Mucosa of descending colon (tissue), 3 donors: ENCODE measurements at regions not wholly inside any gene's neighbourhood (a gene's known extent, or its start where the extent isn't known, plus 50 kb on each side); places are given as distances from the start of the nearest gene placed in this dataset.

ENCODE experiments used
- ATAC-seq: fragments of 200-7000 bp; cut with Tn5 transposase; one replicate; pipeline ENCODE4 v1.9.1; 2020; ENCODE audit warnings: mild to moderate bottlenecking, moderate library complexity
- DNase-seq, 3 donors: peaks; one replicate each; pipeline ENCODE4 v3.0.0-alpha.2; 2020
- H3K36me3 ChIP-seq: fragments of 200-600 bp; one replicate; pipeline ENCODE4 v1.8.0; 2021; ENCODE audit warnings: low read depth, mild to moderate bottlenecking
- H3K4me1 ChIP-seq: fragments of 200-600 bp; one replicate; pipeline ENCODE4 v1.8.0; 2021; ENCODE audit warnings: low read depth, mild to moderate bottlenecking
- H3K4me3 ChIP-seq: fragments of 200-600 bp; one replicate; pipeline ENCODE4 v1.8.0; 2021; ENCODE audit warnings: mild to moderate bottlenecking
- H3K9me3 ChIP-seq: fragments of 200-600 bp; one replicate; pipeline ENCODE4 v1.8.0; 2021; ENCODE audit warnings: mild to moderate bottlenecking
- CTCF ChIP-seq: fragments of 200-600 bp; IDR thresholded peaks from one replicate; pipeline ENCODE4 v1.8.0; 2022; ENCODE audit warnings: antibody characterized with exemption, mild to moderate bottlenecking
- intact Hi-C, 2 donors: fragments of 100-400 bp; cut with DNase I in 1 of 2; cut with micrococcal nuclease in 1 of 2; formaldehyde crosslinking; loops; one replicate each; pipeline versions ENCODE4 v1.11.0 to v1.11.1; 2022; cut with DNase I, micrococcal nuclease
- donor health status: DM: no; HTN: no; CAD: no; lungs with moderate emphysema.
- donor health status: DM: no; HTN: no; CAD: no.
- donor health status: DM: no; HTN: yes; CAD: no.

GRCh38 chr9:25571491-25571890 lies 106.8 kb downstream of the TUSC1 start:
- no peak for TF ChIP-seq CTCF
- no peaks in the 10 kb centered on the region for H3K36me3 ChIP-seq
- H3K4me1 ChIP-seq, result no peaks in the 10 kb centered on the region
- H3K9me3 ChIP-seq, result no peaks in the 10 kb centered on the region
- no peak overlapping the region for H3K4me3 ChIP-seq
- intact Hi-C loops, result no loop called here
- ATAC-seq, result no peak
- DNase-seq, result no peak

GRCh38 chr9:25570802-25571201 lies 107.4 kb downstream of the TUSC1 start:
- no peak for ATAC-seq
- Histone ChIP-seq H3K9me3 (no peaks in the 10 kb centered on the region), H3K36me3 (no peaks in the 10 kb centered on the region), H3K4me3 (no peak overlapping the region), H3K4me1 (no peaks in the 10 kb centered on the region)
- intact Hi-C loops, result no loop called here
- TF ChIP-seq CTCF, result no peak
- DNase-seq, result no peak

- Histone ChIP-seq H3K36me3 (no peaks in the 10 kb centered on the region), H3K9me3 (no peaks in the 10 kb centered on the region), H3K4me3 (no peak overlapping the region), H3K4me1 (no peaks in the 10 kb centered on the region)
- DNase-seq (no peak), ATAC-seq (no peak)
- TF ChIP-seq CTCF, result no peak
- intact Hi-C loops, result no loop called here
These were observed 116.1 kb downstream of the TUSC1 start for GRCh38 chr9:25562101-25562500.

- intact Hi-C loops, result no loop called here
- Histone ChIP-seq H3K9me3 (no peaks in the 10 kb centered on the region), H3K36me3 (no peaks in the 10 kb centered on the region), H3K4me3 (no peak overlapping the region), H3K4me1 (no peaks in the 10 kb centered on the region)
- no peak for ATAC-seq
- no peak for TF ChIP-seq CTCF
- no peak for DNase-seq
These were observed 120.5 kb downstream of the TUSC1 start for GRCh38 chr9:25557645-25558300.

GRCh38 chr9:25556540-25556939 lies 121.7 kb downstream of the TUSC1 start:
- intact Hi-C loops, result no loop called here
- Histone ChIP-seq H3K36me3 (no peaks in the 10 kb centered on the region), H3K9me3 (no peaks in the 10 kb centered on the region), H3K4me3 (no peak overlapping the region), H3K4me1 (no peaks in the 10 kb centered on the region)
- DNase-seq (no peak), ATAC-seq (no peak)
- no peak for TF ChIP-seq CTCF

GRCh38 chr9:25548847-25549246 lies 129.4 kb downstream of the TUSC1 start:
- intact Hi-C loops, result no loop called here

More at GRCh38 chr9:25548847-25549246, 129.4 kb downstream of the TUSC1 start:
- no peak for DNase-seq
- H3K4me3 ChIP-seq, result no peak overlapping the region
- no peak for TF ChIP-seq CTCF
- H3K4me1 ChIP-seq, result no peaks in the 10 kb centered on the region
- no peaks in the 10 kb centered on the region for H3K9me3 ChIP-seq
- ATAC-seq, result no peak
- no peaks in the 10 kb centered on the region for H3K36me3 ChIP-seq
